ENCODE measurements at regions not wholly inside any gene's neighbourhood (a gene's known extent, or its start where the extent isn't known, plus 50 kb on each side); places are given as distances from the start of the nearest gene placed in this dataset.

GRCh38 chr5:74173665-74174064, 466.9 kb downstream of the ENC1 start:
- TF ChIP-seq CTCF (IDR thresholded peaks at IDR 0.05) (no peak), POLR2A (IDR thresholded peaks at IDR 0.05) (no peak)

All from uterus (tissue), 2 donors.